ENCODE measurements at regions not wholly inside any gene's neighbourhood (a gene's known extent, or its start where the extent isn't known, plus 50 kb on each side); places are given as distances from the start of the nearest gene placed in this dataset.

GRCh38 chr14:95452893-95453712 is 63.3 kb downstream of the SYNE3 start:
- TF ChIP-seq CTCF (IDR thresholded peaks at IDR 0.05; ENCODE audit: low read length), result no peak
- TF ChIP-seq EZH2phosphoT487 (IDR thresholded peaks at IDR 0.05; ENCODE audit: low read length), result no peak
- TF ChIP-seq EZH2 (optimal IDR thresholded peaks at IDR 0.05; ENCODE audit: low read depth, low read length), result no peak

All from MM.1S (cell line).